22Rv1 (cell line): ENCODE measurements at regions not wholly inside any gene's neighbourhood (a gene's known extent, or its start where the extent isn't known, plus 50 kb on each side); places are given as distances from the start of the nearest gene placed in this dataset.

ENCODE experiments used
- ZFX ChIP-seq: fragments of 450-650 bp; IDR thresholded peaks from 2 replicates; pipeline ENCODE4 v1.6.1; 2017; ENCODE audit warnings: antibody characterized with exemption, borderline replicate concordance
- TF ChIP-seq, protein P1 (sequence below): fragments of 450-650 bp; IDR thresholded peaks from 2 replicates; pipeline ENCODE4 v1.5.1; 2017; ENCODE audit warnings: mild to moderate bottlenecking

DNA sequence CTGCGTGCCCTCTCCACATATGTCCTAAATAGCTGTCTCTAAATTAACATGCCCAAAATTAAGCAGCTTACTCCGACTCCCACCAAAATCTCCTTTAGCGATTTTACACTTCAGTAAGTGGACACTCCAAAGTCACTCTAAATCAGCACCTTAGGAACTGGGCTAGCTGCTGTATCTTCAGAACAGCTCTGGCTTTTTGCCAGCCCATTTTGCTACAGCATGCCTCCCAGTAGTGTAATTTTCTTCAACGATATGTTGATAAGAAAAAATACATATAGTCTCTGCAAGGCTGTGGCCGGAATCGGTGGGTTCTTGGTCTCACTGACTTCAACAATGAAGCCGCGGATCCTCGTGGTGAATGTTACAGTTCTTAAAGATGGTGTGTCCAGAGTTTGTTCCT lies 291.8 kb upstream of the RGPD4 start:
- TF ChIP-seq, protein P1, sequence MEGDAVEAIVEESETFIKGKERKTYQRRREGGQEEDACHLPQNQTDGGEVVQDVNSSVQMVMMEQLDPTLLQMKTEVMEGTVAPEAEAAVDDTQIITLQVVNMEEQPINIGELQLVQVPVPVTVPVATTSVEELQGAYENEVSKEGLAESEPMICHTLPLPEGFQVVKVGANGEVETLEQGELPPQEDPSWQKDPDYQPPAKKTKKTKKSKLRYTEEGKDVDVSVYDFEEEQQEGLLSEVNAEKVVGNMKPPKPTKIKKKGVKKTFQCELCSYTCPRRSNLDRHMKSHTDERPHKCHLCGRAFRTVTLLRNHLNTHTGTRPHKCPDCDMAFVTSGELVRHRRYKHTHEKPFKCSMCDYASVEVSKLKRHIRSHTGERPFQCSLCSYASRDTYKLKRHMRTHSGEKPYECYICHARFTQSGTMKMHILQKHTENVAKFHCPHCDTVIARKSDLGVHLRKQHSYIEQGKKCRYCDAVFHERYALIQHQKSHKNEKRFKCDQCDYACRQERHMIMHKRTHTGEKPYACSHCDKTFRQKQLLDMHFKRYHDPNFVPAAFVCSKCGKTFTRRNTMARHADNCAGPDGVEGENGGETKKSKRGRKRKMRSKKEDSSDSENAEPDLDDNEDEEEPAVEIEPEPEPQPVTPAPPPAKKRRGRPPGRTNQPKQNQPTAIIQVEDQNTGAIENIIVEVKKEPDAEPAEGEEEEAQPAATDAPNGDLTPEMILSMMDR: no peak
- no peak for TF ChIP-seq ZFX
